GM19397 (cell line): ENCODE measurements at regions not wholly inside any gene's neighbourhood (a gene's known extent, or its start where the extent isn't known, plus 50 kb on each side); places are given as distances from the start of the nearest gene placed in this dataset.

Source experiments
- ATAC-seq: cut with Tn5 transposase; IDR thresholded peaks from one replicate; pipeline ENCODE4 v1.9.1; 2021; ENCODE audit warnings: mild to moderate bottlenecking, moderate library complexity; ENCODE audit not compliant: unreplicated experiment

DNA sequence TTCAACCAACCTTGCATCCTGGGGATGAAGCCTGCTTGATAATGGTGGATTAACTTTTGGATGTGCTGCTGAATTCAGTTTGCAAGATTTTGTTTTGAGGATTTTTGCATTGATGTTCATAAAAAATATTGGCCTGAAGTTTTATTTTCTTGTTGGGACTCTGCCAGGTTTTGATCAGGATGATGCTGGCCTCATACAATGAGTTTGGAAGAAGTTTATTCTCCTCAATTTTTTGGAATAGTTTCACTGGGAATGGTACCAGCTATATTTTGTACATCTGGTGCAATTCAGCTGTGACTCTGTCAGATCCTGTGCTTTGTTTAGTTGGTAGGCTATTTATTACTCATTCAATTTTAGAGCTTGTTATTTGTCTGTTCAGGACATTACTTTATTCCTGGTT, 340.3 kb upstream of the TRAM1L1 start:
- ATAC-seq: no peak

DNA sequence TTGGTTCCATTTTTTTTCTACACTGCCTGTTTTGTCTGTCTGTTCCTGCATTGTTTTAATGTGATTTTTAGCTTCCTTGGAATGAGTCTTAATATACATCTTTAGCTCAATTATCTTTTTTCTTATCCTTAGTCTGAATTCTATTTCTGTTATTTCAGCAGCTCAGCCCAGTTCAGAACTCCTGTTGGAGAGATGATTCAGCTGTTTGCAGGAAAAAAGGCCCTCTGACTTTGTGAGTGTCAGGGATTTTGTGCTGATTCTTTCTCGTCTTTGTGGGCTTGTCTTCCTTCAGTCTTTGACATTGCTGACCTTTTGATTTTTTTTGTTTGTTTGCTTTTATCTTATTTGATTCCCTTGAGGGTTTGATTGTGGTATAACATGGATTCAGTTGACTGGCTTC, 343.2 kb upstream of the TRAM1L1 start:
- ATAC-seq: no peak

DNA sequence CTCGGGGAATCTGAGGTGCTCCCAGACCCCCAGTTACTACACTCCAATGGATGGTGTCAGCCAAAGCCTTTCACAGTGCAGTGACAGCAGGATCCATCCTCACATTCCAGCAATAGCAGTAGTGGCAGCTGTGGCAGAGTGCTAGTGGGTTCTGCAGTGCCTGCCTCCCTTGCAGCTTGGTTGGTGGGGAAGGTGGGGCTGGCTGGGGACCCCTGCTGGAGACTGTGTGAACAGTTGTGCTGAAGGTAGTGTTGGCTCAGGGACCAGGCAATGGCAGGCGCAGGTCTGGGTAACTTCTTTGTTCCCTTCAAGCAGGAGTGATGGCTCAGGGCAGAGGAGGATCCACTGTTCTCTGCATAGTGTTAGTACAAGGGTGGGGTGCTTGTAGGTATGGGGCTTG, 343.7 kb upstream of the TRAM1L1 start:
- no peak for ATAC-seq

DNA sequence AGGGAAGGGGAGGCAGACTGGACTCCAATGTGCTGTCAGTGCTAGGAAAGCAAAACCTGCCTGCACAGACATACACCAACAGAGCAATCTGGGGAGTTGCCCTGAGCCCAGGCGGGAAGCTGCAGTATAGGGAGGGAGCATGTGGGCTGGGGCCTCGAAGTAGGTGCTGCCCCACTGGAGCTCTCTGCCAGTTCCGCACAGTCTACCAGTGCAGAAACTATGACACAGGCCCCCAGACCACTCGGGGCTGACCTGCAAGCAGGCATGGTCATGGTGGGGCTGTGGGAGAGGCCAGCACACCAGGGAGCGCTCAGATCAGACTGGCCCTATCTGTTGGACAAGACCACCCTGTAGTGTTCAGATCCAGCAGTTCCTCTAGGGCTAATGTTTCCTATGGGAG, 344.1 kb upstream of the TRAM1L1 start:
- no peak for ATAC-seq

DNA sequence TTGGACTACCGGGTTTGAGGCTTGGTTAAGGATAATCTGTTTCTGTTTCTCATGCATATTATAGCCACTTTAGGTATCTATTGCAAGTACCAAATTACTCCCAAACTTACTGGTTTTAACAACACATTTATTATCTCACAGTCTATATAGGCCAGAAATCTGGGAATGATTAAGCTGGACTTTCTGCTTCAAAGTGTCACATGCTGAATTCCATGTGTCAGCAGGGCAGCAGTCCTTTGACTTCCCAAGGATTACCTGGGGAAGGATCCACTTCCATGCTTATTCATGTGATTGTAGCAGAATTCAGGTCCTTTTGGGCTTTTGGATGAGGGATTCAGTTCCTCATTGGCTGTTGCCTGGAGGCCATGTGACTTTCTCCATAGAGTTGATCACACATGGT, 349.0 kb upstream of the TRAM1L1 start:
- ATAC-seq: no peak

DNA sequence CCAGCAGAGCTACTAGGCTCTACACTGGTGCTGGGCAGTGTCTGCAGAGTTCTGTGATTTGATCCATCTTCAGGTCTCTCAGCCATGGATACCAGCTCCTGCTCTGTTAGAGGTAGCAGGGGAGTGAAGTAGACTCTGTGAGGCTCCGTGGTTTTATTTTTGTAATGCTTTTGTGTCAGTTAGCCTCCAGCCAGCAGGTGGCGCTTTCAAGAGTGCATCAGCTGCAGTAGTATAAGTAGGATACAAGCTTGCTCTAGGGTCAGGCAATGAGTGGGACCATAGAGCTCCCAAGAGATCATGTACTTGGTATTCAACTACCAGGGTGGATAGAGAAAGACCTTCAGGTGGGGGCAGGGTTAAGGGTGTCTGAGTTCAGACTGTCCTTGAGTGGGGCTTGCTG, 362.5 kb upstream of the TRAM1L1 start:
- peak; percentile 82 for ATAC-seq

DNA sequence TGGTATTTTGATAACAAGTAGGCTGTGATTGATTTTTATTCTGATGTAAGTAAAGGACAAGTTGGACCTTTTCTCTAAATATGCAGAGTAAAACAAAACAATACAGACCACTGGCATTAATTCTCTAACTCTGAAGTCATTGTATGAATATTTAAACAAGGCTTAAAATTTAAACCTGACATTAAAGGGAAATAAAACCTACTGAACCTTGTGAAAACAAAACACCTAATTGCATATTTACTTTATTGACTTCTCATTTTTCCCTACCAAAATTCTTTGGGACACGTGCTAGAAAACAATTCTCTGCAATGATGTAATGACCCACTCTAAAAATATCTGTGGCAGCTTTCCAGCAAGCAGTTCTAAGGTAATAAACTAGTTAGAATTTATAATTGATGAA, 369.7 kb upstream of the TRAM1L1 start:
- no peak for ATAC-seq

DNA sequence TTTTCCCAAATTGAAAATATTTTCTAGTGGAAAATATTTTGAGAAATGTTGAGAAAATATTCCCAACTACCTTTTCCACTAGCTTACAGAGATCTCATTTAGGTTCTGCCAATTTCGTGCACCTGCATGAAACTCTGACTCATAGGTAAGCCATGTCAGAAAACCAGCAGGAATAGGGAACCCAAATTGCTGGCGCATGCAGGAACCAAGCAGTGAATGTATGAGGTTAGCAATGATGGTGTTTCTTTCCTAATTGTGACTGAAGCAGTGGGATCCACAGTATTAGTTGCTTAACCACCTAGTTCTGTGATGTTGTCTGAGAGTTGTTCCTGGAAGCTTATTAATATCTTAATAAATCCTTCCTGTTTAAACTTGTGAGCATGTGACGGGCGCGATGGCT, 381.0 kb upstream of the TRAM1L1 start:
- no peak for ATAC-seq

DNA sequence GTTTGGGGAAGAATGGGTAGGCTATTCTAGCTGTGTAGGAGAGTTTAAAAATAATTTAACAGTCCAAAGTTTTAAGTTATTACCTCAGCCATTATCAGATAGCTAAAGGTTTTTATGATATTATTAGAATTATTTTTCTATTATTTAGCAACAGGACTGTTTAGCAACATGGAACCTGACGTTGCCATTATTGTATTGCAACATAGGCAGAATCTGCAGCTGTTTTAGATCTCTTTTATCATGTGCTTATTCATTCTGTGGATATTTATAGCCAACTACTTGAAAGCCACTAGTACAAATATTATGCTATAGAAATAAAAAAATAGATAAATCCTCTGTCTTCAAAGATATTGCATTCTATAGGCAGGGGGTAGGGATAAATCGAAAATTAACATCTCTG, 382.0 kb upstream of the TRAM1L1 start:
- ATAC-seq: no peak

DNA sequence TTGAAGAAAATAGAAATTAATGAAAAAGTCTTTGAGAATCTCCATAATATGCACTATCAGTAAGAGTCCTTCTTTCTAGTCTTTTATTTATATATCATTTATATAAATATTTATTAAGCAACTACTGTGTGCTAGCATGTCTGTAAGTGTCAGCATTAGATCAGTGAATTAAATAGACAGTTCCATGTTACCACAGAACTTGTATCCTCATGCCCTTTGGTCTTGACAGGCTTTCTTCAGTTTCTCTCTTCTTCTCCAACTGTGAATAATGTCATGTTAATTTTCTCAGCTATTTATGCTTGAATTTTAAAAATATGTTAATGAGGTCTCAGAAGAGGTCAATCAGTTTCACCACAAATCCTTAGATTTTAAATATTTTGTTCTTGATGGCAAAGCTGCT, 389.6 kb upstream of the TRAM1L1 start:
- ATAC-seq: no peak

DNA sequence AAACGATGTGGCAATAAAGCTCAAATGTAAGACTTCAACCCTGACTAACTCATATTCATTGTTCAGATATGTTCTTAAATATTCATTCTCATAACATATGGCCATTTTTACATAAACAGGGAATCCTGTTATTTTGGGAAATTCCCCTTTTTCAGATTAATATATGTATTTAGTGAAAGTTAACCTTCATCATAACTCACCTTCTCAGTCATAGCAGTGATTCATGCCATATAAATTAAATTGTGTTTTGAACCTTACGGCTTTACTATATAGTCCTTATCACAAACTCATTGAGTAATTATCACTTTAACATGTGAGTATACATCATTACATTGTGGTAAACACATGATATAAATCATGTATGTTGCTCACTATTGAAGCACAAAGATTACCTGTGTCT, 392.5 kb upstream of the TRAM1L1 start:
- no peak for ATAC-seq

DNA sequence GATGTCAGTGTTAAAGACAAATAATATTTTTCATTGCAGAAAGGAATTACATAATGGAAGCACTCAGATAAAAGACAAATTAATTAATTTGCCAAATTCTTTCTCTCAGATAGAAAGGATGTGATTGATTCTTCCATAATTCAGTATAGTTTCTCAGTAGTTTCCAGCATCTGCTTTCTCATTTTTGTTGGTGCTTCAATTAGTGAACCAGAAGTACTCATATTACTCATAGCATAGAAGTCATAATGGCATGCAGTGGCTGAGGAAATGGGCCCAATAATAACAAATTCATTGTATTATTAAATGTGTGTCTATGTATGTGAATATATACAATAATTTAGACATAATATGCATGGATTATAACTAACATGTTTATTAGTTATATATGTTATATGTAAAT, 393.3 kb upstream of the TRAM1L1 start:
- ATAC-seq: no peak

DNA sequence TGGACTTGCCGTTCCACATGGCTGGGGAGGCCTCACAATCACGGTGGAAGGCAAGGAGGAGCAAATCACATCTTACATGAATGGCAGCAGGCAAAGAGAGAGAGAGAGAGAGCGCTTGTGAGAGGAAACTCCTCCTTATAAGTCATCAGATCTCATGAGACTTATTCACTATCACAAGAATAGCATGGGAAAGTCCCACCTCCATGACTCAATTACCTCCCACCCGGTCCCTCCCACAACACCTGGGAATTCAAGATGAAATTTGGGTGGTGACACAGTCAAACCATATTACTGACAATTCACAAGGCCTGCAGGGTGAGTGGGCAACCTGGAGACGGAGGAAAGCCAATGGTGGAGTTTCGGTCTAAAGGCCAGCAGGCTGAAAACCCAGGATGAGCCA, 394.3 kb upstream of the TRAM1L1 start:
- ATAC-seq: no peak

DNA sequence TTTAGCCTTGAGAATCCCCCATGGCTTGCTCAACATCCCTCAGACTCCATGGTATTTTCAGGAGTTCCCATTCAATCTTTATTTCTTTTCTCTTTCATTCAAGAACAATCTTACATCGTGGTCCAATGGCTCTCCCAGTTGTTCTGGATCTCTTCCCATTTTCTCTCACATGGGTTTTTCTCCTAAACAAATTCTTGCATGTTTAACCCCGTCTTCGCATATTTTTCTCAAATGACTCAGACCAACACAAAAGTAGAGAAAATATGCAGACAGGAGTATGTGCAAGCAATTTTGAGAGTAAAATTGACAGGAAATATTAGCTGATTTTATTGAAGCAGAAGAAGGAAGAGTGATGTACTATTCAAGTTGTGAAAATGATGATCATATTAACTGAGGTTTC, 396.4 kb upstream of the TRAM1L1 start:
- ATAC-seq: no peak

DNA sequence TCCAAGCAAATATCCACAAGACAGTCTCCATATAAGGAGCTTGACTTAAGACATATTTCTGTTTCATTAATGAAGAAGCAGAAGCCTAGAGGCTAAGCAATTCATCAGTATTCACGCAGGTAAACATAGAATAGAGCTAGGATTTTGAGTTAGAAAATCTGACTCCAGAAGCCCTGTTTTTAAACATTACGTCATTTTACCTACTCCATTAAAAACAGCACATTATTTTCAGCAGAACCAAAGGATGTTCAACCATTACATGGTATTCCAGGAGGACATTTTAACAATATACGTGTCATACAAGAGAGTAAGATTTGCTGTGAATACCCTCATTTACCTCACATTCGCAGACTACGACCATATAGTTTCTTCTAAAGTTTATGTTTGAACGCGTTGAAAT, 403.3 kb upstream of the TRAM1L1 start:
- no peak for ATAC-seq

DNA sequence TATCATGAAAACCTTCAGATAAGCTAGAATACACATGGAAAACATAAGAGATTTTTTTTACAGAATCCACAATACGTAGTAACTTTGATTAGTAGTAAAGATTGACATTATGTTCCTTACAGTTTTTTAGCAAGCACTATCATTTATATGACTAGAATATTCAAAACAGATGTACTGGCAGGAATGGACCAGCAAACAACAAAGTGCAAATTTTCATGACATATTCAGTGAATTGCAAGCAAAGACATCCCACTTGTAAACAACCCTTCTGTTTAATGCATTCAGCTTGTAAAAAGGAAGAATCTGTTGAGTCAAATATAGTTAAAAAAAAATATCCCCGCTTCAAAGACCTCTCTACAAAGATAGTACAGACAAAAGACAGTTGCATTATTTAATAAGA, 403.7 kb upstream of the TRAM1L1 start:
- ATAC-seq: no peak

DNA sequence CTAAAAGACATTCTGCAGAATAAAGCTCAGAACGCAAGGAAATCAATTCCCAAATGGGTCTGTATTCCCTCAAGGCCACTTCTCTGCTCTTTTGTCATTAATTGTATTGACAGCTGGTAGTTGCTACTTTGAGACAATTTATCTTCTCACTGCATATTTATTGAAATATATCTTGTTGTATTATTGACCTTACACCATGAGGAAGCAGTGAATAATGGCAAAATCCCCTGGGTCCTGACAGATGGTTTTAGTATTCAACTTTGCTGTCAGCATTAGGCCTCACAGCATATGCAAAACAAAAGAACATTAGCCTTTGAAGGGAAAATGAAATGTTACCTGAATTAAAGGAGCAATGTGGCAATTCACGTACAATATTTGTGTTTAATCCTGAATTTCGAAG, 406.1 kb upstream of the TRAM1L1 start:
- ATAC-seq: no peak

DNA sequence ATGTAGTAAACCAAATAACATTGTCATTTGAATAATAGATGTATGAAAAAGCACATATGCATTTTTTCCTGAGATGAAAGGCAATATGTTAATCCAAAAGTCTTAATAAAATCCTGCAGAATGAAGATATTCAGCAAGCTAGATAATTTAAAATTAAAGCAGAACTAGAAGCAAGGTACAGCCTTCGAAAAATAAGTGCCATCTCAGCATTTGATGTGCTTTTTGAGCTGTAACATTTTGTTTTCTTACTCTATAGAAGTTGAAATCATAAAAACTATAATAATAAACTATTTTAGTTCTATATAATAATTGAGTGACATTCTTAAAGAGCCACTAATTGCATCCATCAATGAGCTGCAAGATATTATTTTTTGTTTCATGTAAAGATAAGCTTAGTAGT, 410.4 kb upstream of the TRAM1L1 start:
- ATAC-seq: no peak

DNA sequence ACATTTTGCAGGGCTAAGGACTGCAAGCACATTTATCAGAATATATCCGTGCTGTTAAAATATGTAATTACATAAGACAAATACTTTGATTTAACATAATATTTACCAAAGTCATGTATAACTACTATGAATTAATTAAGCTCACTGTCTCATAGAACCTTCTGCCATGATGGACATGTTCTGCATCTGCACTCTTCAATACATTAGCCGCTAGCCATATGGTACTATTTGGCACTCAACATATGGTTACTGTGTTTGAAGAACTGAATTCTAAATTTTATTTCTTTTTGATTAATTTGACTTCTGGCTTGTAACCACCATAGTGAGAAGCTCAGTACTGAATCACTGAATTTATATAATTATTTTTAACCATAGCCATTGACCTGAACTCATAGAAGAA, 427.0 kb upstream of the TRAM1L1 start:
- no peak for ATAC-seq

DNA sequence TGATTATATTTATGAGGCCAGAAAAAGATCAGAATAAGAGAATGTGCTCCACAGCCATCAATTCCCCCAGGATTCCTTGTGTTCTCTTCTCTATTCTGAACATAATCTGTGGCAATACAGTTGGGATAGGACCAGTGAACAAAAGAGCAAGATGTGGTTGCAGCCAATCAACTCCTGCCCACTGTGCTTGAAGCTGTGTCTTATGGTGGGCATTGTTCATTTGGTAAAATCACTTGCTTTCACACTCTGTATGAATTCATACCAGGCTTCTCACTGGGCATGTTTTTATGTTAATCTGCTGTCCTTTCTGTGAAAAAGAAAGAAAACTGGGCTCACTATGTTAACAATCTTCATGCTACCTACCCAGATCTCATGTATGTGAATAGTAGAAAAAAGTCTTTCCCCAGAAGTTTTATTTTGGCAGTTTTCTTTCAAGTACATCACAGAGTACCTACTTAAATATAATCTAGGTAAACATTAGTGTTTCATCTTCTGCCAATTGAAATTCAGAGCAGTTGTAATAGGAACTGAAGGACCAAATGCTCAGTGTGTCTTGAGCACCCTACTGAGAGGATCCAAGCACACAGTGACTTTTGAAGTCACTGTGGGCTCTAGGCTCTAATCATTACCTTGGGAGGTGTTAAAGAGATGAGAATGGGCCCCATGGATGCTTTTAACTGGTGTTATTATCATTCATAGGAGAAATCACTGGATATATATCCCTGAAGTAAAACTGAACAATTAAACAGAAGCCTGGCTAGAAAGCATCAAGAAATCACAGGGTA, 429.2 kb upstream of the TRAM1L1 start:
- ATAC-seq: no peak

DNA sequence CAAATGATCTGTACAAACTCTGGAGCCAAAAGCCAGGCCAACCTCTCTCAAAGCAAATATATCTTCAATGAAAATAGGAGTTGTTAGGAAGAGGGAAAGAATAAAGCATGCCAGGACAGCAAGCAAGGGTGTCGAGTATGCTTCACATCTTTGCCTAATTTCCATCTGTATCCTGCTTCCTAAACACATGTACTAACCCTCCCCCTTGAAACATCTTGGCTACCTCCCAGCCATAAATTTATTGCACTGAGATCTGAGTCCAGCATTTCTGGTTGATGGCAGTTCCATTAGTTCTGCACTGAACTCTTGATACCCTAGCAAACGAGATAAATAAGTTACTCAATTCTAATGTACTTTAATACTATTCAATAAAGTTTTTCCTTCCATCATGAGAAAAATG, 430.5 kb upstream of the TRAM1L1 start:
- ATAC-seq: no peak

DNA sequence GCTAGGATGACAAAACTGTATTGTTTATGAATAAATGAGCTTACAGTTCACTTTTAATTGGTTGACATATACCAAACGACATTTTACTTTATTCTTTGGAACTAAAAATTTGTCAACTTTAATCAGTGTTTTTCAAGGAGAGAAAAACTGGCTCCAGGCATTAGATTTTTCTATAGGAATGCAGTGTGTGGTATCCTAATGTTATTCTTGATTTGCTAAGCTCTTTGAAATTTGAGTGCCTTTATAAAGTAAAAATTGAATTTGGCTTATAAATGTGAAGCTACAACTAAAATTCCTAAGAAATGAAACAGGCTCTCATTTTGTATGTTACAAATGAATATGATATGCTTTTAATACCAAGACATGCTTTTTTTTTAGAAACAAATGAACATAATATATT, 442.2 kb upstream of the TRAM1L1 start:
- ATAC-seq: no peak

DNA sequence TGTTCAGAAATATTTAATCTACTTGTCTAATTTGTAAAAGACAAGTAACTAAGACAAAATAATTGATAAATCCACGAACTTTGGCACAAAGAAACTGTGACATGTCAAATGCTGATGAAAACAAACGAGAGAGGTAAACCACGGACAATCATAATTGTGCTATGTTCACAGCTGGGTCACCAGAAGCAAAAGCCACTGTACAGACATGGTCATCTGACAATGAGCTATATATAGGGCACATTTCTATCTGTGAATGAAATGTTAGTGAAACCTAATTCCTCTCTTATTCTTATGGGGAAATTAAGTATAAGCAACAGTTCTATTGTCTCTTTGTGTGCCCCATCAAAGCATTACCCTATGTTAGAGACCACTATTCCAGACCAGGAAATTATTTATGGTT, 444.0 kb upstream of the TRAM1L1 start:
- no peak for ATAC-seq
